Activated CD4-positive, CD25-positive, alpha-beta regulatory T cell (primary cell): ENCODE measurements at regions not wholly inside any gene's neighbourhood (a gene's known extent, or its start where the extent isn't known, plus 50 kb on each side); places are given as distances from the start of the nearest gene placed in this dataset.

Experiments
- DNase-seq, 4 experiments: peaks; one replicate each; lab custom pipeline; 2025; lab: John Stamatoyannopoulos, UW

DNA sequence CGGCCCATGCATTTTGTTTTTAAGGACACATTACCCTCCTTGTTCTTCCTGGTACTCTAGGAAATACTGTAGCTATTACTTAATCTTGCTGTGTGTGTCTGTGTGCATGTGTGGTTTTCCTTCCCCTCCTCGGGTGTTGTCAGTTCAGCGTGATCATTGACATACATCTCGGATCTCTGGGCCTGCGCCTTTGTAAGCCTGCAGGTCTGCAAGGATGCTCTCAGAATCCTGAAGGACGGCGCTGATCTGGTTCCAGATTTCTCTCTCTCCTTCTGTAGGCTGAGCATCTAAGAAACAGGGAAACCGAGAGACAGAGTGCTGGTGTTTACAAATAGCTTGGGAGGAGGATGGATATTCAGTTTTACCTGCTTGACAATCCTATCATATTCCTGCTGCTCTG lies 100.2 kb downstream of the CYRIA start:
- no peak for DNase-seq

DNA sequence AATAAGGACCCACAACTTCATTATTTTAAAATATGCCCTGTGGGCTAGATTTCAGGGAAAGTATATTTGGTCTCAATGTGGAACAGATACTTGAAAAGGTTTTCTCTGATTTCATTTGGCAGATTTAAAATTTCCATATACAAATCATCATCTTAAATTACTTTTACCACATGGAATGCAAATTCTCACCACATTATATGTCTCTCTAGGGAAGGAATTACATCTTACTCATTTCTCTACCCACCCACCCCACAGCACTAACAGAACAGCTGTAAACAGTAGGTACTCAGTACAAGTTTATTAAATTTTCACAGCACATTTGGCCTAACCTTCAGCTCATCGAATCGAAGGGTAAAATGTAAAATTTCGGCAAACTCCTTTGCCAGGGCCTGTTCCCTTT lies 104.0 kb downstream of the CYRIA start:
- DNase-seq = no peak

DNA sequence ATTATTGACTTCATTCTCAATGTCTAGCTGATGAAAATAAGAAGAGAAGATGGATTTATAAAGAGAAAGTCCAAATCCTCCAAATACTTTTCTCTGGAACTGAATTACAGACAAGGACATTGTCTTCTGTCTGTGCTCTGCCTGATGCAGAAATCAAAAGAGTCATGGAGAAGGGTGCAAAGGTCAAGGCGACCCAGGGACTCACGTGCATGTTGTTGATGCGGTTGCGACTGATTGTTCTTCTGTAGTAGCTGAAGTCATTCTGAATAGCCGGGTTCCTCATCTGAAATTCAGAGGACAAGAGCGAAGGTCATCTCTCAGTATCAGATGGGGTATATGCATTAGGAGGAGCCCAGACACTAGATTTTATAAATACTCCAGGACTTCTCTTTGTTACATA lies 104.4 kb downstream of the CYRIA start:
- no peak for DNase-seq

DNA sequence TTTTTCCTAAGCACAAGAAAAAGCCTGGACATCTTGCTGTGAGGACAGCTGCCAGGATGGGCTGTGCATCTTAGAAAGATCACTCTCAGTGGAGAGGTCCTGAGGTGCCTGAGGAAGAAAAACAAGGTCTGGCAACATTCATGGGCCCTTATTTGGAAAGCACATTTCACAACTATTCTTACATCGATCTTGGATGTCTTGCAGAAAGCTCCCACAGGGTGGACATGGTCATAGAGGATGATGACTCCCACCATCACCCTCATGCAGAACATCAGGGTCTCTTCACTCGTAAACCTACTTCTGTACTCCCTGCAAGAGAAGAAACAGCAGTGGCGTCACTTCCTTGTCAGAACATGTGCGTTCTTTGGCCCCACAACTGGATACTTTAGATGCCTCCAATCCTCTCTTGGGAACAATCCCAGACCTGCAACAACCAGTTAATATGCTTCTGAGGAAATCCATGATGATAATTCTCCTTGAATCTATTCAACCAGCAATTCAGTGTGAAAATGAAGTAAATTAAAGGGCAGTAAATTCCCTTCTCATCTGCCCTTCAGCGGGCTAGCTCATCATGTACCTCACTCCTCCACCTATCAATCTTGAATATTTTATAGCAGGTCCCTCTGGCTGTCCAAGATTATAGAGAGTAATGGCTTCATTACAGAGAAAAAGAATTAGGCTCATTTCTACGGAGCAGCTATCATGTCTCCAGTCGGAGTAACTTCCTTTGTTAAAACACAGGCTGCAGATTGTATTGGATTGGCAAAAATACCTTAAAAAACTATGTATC lies 106.2 kb downstream of the CYRIA start:
- no peak for DNase-seq

DNA sequence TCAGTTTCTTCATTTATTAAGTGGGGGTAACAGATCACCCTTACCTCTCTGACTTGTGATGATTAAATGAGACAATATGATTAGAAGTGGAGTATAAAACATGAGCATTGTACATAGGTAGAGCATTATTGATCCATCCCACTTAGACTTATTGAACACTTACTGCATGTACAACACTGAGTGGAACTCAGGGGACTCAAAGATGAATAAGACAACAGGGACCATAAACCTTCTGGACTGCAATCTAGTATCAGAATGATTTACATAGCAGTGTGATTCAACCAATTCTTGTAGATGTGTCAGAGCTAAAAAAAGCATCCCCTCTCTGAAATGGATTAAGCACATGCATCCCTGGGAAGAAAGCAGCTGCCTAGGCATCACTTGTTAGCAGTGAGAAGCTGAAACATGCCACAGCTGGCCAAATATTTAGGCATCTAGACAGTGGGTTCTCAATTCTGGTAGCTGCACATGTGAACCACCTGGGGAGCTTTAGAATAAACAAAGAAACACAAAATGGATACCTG lies 111.5 kb downstream of the CYRIA start:
- no peak for DNase-seq

DNA sequence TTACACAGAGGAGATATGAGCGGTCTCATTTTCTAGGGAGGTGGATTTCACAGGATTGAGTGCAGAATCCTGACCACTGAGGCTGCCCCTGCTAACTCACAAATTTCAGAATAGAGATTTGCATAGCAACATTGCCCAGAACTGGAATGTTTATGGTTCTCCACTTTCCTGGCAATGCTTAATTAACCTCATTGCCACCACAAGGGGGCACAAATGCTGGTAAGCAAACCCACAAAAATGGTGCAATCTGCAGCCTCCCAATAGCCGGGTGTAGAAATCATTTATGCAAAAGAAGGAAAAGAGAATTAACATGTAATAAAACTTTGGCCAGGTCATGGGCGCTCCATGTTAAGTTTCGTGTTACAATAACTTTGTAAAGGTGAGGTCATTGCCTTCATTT lies 112.4 kb downstream of the CYRIA start:
- no peak for DNase-seq

DNA sequence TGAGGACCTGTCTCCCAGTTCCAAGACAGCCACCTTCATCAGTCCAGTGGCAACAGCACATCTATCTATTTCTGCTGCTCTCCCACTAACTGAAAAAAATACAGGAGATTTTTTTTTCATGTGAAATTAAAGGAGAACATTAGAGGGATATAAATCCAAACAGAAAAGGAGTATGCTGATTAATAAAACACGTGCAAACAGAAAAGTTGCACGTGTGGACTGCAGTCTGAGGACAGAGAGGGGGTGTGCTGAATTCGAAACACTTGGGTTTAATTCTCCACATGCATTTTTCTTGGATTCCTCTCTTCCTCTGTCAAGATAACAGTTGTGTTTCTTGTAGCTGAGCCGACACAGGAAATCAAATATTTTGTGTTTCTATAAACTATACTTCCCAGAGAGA lies 113.4 kb downstream of the CYRIA start:
- no peak for DNase-seq

DNA sequence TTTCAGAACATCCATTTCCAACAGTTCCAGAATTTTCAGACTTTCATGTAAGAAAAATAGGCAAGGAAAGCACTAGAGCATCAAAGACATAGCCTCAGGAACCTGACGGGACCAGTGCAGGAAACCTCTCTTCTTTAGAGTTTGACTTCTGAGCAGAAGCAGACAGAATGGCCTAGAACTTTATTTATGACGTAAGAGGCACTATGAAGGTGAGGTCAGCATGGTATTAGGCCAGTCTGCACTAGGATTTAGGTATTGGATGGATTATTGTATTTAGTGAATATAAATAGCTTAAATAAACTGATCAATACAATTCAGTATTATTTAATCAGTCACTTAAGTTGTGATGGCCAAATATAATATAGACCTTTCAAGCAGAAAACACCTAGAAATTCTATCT lies 117.6 kb downstream of the CYRIA start:
- no peak for DNase-seq

DNA sequence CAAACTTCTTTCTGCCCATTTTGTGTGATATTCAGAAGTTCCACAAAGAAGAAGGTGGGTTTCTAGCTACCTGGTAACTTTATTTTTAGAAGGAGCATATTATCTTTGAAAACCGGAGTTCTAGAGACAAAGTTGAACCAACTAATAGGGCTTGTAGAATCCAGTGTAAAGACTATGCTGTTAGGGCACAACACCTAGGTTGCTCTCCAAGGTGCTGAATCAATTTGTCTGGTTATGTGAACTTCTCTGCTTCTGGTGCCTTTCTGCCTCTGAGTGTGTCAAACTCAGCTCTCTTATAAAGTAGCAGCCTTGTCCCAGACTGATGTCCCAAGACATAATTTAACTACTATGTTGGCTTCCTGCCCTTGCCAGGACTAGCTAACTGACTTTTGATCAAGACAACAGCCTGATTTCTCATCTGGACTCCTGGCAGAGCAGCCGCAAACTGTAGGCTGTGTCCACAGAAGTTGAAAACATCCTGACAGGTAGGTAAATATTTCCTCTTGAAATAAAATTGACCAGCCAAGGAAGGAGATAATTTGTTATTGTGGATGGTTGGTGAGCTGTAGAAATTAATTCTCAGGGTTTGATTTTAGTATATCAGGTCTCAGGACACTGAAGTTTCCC lies 119.4 kb downstream of the CYRIA start:
- no peak for DNase-seq

DNA sequence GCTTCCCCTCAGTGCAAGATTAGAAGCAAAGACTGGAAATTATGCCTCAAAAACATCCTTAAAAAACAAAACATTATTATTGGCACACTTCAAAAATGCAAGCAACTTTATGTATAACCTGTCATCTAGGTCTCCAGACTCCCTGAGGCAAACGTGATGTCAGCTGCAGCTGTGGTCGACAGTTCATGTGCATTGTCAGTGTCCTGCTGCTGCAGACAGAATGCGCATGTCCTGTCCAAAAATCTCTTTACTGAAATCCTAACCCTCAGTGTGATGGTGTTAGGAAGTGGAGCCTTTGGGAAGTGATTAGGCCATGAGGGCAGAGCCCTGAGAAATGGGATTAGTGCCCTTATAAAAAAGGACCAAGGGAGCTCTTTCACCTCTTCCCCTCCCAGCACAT lies 126.9 kb downstream of the CYRIA start:
- DNase-seq = no peak

DNA sequence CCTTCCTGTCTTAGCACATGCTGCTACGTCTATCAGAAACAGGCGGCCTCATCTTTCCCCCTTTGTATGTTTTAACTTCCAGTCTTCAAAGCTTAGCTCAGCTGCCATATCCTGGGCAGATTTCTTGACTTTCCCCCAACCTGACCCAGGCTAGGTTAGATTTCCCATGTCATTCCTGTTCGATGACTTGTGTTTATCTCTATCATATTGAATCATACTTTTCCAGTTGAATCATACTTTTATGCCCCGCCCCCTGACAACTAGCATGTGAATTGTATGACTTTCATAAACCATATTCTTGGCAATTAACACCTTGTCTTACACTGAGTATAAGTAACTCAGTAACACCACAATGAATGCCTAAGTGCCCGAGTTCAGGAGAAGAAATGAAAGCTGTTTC lies 128.3 kb downstream of the CYRIA start:
- no peak for DNase-seq

DNA sequence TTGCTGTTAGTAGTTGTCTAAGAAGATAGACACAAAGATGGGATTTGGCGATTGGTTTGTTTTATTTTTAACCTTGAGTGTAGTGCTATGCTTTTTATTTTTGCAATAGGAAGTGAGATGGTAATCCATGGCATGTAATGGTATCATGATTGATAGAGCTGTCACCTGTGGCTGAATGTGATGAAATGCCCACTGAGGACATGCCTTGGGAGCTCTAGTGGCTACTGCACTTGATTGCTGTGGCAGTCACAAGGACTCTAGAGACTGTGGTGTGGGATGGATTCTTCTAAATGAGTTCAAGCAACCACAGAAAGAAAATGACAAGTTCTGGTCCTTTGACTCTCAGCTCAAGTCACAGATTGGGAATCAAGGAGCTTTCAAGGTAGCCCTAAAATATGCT lies 139.4 kb downstream of the CYRIA start:
- no peak for DNase-seq

DNA sequence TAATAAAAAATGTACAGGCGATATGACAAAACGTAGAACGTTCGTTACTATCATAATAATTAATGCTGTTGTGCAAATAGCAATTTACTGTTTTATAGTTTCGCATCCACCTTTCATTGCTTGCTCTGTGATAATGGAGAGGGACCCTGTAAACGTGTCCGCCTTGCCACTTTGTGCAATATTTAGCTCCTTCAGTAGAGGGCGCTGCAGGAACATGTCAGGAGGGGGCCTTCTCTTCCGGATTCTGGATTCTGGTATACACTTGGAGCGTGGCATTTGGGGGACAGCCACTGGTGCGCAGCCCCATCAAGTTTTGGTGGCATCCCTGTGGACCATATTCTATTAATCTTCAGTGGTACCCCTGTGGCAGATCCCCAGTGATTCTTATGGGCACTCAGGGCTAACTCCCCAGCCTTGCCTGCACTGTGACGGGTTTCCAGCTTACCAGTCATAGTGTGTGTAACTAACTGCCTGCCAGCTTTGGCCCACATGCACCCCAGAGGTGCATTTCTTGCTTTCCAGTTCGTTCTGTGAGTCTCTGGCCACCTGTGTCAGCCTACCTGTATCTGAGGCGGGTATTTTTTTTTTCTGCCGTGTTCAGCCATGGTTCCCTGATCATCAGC lies 140.3 kb downstream of the CYRIA start:
- DNase-seq = no peak

DNA sequence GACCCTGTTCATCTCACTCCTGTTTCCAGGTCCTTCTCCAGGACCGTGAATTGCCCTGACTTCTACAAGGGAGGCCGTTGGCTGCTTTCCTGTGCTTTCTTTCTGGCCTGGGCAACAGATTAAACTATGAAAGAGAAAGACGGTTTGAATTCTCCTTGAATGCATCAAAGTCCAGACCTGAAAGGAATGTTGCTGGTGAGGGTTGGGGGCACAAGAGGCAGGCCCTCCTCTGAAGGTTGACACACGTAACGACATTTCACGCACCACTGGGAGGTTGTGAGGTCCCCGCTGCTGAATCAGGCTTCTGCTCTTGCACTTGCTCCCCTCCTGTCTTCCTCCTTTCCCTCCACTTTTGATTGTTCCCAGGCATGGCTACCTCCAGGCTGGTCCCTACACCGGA lies 141.9 kb downstream of the CYRIA start:
- no peak for DNase-seq

DNA sequence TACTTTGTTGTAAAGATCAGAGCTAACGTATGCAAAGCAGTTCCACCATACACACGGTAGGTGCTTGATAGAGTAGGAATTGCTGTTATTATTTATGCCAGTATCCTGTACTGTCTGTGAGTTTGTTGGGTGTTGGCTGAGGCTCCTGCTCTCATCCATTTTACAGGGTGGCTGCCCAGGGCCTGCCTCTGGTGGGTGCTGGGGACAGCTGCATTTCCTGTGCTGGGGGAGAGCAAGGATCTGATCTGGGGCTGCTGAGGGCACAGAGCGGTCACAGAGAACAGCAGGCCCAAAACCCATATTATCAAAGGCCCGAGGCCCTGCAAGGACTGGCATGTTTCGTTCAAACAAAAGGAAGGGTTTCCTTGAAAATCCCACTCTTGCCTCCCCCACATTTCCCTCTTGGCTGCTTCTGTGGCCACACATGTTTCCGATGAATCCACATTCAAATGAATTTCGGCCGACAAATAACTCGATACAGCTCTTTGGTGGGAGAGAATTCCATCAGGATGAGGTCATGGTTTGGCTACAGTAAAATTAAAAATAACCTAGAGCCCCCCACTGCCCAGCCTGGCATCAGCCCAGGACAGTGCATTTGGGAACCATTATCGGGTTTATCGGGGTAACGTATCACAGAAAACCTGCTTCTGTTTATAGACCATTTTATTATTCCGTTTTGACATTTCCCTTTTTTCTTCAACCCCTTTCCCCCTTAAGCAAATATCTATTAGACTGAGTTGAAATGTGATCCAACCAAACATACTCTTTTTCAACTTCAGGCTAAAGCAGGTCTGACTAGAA lies 143.4 kb downstream of the CYRIA start:
- no peak for DNase-seq

DNA sequence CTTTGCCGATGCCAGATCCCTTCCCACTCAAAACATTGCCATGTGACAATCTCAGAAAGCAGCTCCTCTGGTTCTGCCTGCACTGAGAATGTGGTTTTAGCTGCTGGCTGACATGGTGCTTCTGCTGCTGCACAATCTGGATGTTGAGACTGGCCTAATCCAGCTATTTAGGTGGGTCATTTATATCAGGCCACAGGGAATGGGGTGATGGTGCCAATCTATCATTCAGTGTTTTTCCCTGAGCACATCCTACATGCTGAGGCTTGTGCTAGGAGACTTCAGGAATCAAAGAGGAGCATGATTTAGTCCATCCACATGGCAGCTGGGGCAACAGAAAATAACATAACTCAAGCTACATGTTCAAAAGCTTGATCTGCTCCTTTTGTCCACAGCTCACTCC lies 144.7 kb downstream of the CYRIA start:
- no peak for DNase-seq

DNA sequence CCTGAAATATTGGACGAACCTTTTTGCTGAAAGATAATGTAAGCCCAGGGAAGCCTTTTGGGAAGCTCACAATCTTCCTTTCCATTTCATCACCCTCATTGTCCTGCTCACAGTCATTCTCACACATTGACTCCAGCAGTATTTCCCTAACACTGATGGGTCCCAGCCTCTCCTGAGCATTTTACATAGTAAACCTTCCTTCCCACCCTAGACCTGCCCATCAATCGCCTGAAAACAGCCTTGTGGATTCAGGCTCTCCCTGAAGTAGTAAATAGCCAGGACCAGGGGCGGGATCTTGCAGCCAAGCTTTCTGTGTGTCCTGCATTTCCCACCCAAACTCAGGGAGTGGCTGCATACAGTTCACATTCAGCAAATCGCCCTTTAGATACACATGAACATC lies 149.9 kb downstream of the CYRIA start:
- no peak for DNase-seq

DNA sequence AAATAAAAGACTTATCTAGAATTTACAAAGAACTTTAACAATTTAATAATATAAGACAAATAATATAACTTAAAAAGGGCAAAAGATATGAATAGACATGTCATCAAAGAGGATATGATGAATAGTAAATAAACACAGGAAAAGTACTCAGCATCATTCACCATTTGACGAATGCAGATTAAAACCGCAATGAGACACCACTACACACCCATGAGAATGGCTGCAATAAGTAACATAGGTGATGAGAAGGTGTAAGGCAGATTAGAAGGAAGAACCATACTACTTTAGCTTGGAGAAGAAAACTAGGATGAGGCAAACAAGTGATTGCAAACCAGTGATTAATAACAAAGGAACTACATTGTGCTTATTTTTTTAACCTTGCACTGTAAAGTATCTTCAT lies 152.0 kb downstream of the CYRIA start:
- DNase-seq = no peak

DNA sequence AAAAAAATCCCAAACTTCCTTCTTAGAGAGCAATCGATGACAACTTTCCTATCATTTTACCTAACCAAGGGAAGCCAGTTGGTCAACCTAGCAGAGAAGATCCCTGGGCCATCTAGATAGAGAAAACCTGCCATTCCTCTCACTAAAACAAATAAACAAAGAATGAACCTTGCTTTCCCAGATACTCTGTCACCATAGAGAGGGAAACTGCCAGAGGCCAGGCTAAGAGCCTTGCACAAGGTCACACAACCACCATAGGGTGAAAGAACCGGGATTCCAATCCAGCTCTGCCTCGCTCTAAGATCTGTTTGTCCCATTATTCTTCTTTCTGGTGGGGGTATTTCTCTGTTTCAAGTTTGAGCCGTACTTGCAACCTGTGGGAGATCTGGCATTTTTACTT lies 154.6 kb downstream of the CYRIA start:
- no peak for DNase-seq

DNA sequence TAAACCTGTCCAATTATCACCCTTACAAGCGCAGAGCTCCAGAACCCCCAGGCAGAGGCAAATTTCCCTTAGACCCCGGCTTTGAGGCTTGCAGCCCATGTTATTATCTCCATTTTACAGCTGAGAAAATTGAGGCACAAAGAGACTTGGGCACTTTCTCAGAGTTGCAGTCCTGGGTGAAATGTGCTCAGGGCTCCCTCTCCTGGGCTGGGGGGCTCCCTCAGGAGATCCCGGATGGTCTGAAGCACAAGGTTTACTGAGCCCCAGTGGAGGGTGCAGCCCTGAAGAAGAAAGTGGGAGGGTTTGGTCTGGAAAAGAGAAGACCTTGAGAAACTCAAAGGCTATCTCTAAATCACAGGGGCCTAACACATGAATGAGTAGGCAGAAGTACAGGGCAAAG lies 156.6 kb downstream of the CYRIA start:
- DNase-seq = no peak

DNA sequence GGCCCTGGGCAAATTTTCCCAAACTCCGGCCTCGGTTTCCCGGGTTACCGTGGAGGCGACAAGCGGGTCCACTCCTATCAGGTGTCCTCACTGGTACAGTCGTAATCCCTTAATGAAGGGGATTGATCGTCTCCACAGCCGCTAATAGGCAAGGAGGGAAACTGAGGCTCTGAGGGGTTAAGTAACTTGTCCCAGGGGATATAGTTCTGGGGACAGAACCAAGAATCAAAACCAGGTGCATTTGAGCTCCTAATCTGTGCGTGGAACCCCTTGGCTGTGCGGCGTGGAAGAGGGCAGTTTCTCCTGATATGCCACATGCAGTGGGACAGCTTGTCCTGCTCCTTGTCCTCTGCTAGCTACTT lies 157.2 kb downstream of the CYRIA start:
- DNase-seq = no peak

DNA sequence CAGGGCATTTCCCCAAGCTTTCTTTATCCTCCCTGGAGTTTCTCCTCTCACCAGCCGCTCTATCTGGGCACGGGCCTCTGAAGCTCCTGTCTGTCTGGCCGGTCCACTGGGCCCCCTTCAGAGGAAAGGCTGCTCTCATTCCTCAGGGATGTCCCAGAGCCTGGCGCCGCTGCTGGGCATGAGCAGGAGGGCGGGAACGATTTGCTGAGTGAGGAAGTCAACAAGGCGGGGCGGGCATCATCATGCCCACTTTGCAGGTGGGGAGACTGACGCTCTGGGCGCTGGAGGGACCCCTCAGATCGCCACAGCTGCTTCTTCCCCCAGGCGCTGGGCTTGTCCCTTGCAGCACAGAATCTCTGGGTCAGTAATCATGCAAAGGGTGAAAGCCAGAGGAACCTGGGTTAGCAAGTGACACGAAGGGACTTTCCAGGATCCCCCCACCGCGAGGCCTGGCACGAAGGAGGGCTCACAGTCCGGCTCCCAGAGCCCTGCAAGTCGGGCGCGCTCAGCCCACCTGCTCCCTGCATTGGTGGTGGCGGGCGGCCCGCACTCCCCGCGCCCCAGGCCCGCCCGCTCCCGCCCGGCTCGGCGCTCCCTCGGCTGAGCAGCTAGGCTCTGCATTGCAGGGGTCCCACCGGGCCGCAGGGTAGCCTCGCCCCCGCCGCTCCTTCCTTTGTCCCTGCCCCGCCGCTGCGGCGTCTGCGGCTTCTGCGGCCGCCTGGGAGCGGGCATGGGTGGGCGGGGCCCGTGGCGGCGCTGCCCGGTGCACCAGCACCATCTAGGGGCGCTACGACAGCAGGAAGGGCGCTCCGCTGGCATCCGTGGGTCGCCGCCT lies 157.8 kb downstream of the CYRIA start:
- no peak for DNase-seq
